Large intestine (tissue), 3 donors: ENCODE measurements at regions not wholly inside any gene's neighbourhood (a gene's known extent, or its start where the extent isn't known, plus 50 kb on each side); places are given as distances from the start of the nearest gene placed in this dataset.

Experiments used
- DNase-seq, 2 donors: peaks; one replicate each; pipeline versions ENCODE4 v3.0.0 to v3.0.0-alpha.2; 2013
- H3K27ac ChIP-seq: one replicate; pipeline ENCODE4 v1.5.1; 2013; ENCODE audit warnings: low read length
- H3K27me3 ChIP-seq: 2 replicates; pipeline ENCODE4 v1.6.1; 2013; ENCODE audit warnings: low read length; ENCODE audit not compliant: control insufficient read depth, insufficient read depth
- H3K36me3 ChIP-seq: 2 replicates; pipeline ENCODE4 v1.6.1; 2013; ENCODE audit warnings: low read length; ENCODE audit not compliant: control insufficient read depth, insufficient read depth
- H3K4me1 ChIP-seq: one replicate; pipeline ENCODE4 v1.6.1; 2013; ENCODE audit warnings: low read length; ENCODE audit not compliant: control insufficient read depth, insufficient read depth
- H3K4me3 ChIP-seq: one replicate; pipeline ENCODE4 v1.5.1; 2013; ENCODE audit warnings: low read length
- H3K9me3 ChIP-seq: one replicate; pipeline ENCODE4 v1.6.1; 2013; ENCODE audit warnings: mild to moderate bottlenecking, low read depth, low read length, moderate library complexity; ENCODE audit not compliant: control insufficient read depth
- WGBS: methylation state at CpG from one replicate; pipeline ENCODE4 v1.1.5; 2013; ENCODE audit warnings: low lambda C conversion rate; ENCODE audit not compliant: insufficient coverage; 5-methylcytosine and 5-hydroxymethylcytosine counted together

DNA sequence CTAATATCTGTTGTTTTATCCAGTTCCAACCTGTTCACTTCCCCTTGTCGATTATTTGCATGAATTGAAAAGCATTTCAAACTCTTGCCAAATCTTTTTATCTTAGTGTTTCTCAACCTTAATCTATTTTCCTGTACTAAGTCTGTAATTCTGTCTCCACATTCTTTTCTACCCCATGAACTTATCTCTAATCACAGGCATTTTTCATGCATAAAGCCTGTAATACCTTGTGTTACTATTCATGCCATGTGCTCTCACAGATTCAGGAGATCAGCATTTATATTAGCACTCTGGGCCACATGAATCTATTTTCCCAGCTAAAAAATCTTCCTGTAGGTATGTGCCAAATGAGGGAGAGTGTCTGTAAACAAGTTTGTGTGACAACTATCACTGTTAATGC lies 1360.9 kb downstream of the STIM2 start:
- Histone ChIP-seq H3K27ac (no peak overlapping the region), H3K4me3 (no peak overlapping the region), H3K9me3 (no peaks in the 10 kb centered on the region), H3K27me3 (no peaks in the 10 kb centered on the region), H3K4me1 (no peaks in the 10 kb centered on the region), H3K36me3 (no peaks in the 10 kb centered on the region)
- DNase-seq, result no peak
- 60% methylated on average over 1 of the region's 1 CpG for WGBS

DNA sequence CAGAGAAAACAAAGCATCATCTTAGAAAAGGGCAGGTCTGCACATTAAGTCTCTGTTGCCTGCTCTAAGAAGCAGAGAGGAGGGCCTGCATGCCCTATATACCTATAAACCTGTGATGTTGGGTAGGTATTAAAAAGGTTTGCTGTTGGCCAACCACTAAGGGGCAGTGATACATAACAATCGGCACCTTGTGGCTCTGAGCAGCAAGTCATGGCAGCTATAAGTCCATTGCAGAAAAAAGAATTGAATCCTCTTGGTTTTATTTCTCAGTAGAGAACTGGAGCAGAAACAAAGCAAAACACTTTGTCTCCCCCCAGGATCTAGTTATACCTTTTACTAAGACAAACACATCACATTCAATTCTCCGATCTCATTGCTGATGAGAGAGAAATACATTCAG lies 1364.4 kb downstream of the STIM2 start:
- no peaks in the 10 kb centered on the region for H3K9me3 ChIP-seq

DNA sequence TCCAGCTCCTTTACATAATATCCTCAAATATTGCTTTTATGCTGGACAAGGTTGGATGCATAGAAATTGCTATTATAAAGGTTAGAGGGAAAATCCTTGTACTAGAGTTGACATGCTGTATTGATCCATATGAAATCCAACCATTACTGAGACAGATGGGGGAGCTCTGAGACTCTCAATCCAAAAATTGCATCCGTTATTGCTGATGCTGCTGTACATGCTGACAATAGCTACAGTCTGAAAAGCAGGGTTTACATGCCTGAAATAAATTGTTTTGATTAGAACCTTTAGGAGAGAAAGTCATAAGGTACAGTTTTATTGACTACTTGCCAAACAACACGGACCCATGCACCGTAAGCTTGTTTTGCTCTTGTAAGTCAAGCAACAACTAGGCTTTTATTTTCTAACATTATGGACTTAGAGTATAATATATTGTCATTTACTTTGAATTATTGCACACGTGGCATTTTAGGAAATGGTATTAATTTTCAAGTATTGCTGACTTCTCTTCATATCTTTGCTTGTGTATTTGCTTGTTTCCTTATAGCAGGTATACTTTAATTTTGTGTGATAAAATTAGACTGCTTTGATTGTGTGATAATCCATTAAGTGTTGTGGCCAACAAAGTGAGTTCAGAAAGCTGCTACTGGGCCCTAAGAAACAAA lies 1365.2 kb downstream of the STIM2 start:
- WGBS, result 55% methylated on average over 1 of the region's 4 CpGs
- no peaks in the 10 kb centered on the region for H3K4me1 ChIP-seq
- H3K9me3 ChIP-seq, result no peaks in the 10 kb centered on the region
- no peak overlapping the region for H3K27ac ChIP-seq
- no peak overlapping the region for H3K4me3 ChIP-seq
- no peaks in the 10 kb centered on the region for H3K27me3 ChIP-seq
- no peaks in the 10 kb centered on the region for H3K36me3 ChIP-seq
- no peak for DNase-seq

More for the DNA sequence above, 1364.4 kb downstream of the STIM2 start:
- Histone ChIP-seq H3K27ac (no peak overlapping the region), H3K4me3 (no peak overlapping the region), H3K27me3 (no peaks in the 10 kb centered on the region), H3K36me3 (no peaks in the 10 kb centered on the region), H3K4me1 (no peaks in the 10 kb centered on the region)
- WGBS, result no CpG with 5 or more reads among the region's 2 CpGs
- DNase-seq, result no peak

DNA sequence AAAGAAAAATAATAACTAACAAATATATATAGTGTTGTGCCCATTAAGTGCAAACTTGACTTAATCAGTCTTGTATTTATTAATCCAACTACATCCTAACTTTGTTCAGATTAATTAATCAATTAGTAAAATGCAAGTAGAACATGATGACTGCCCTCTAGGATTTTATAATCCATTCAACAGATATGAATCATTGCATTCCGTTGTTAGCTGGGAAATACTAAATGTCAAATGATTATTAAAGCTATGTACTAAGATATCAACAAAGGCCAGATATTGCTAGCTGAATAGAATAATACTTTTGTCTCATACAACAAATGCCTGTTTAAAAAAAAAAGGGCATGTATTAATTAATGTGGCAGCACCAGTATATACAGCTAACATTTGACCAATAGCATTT lies 1366.3 kb downstream of the STIM2 start:
- Histone ChIP-seq H3K36me3 (no peaks in the 10 kb centered on the region), H3K4me3 (no peak overlapping the region), H3K27ac (no peak overlapping the region), H3K27me3 (no peaks in the 10 kb centered on the region), H3K9me3 (no peaks in the 10 kb centered on the region), H3K4me1 (no peaks in the 10 kb centered on the region)
- 83% methylated on average over 1 of the region's 1 CpG for WGBS
- DNase-seq, result no peak

DNA sequence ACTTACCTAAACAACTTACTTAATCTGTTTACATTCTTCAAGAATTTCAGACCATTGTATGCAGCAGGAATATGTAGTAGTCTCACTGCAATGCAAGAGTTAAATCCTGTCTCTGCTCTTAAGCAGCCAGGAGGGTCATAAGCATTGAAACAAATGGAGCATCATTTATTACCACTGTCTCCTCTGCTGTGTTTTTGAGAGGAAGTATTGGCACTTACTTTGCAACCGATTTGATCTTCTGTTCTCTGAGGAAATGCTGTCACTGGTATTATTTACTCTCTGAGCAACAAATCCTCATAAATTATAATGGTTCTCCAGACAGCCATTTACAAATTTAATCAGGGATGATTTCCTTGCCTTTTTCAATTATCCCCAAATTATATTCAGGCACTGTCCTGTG lies 1367.1 kb downstream of the STIM2 start:
- no peak overlapping the region for H3K27ac ChIP-seq
- H3K36me3 ChIP-seq, result no peaks in the 10 kb centered on the region
- H3K27me3 ChIP-seq, result no peaks in the 10 kb centered on the region
- H3K4me3 ChIP-seq, result no peak overlapping the region
- H3K9me3 ChIP-seq, result no peaks in the 10 kb centered on the region
- no peak for DNase-seq
- WGBS, result 80% methylated on average over 1 of the region's 1 CpG
- no peaks in the 10 kb centered on the region for H3K4me1 ChIP-seq

DNA sequence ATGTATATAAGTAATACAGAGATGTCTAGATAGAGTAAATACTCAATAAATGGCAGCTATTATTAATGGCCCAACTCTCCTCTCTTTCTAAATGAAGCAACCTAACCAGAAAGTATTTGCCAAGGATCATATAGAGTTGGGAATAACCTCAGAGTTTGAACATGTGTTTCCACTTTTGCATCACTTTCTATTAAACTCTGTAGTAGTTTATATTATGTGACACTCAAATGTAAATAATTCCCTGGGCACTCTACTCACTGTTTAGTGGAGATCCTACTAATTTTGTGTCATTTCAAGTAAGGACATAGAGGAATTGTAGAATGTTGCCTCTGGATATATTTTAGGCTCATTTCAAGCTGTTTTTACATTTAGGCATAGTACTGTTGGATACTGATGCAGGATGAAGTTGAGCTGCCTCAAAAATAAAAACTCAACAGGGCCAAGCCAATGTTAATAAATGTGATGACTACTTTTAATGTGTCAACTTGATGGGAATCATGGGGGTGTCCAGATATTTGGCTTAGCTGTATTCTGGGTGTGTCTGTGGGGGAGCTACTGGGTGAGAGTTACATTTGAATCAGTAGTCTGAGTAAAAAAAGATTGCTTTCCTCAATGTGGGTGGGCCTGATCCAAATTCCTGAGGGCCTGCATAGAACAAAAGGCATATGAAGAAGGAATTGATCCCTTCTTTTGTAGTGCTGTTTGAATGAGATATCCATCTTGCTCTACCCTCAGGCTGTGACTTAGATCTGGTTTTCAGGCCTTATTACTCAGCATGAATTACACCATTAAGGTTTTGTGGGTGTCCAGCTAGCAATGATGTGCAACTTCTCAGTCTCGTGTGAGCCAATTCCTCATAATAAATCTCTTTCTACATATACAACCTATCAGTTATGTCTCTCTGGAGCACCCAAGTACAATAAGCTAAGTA lies 1368.2 kb downstream of the STIM2 start:
- H3K4me1 ChIP-seq, result no peaks in the 10 kb centered on the region
- WGBS, result no CpG with 5 or more reads among the region's 1 CpG
- no peak overlapping the region for H3K27ac ChIP-seq
- no peaks in the 10 kb centered on the region for H3K9me3 ChIP-seq
- no peak overlapping the region for H3K4me3 ChIP-seq
- DNase-seq, result no peak
- no peaks in the 10 kb centered on the region for H3K27me3 ChIP-seq
- no peaks in the 10 kb centered on the region for H3K36me3 ChIP-seq

DNA sequence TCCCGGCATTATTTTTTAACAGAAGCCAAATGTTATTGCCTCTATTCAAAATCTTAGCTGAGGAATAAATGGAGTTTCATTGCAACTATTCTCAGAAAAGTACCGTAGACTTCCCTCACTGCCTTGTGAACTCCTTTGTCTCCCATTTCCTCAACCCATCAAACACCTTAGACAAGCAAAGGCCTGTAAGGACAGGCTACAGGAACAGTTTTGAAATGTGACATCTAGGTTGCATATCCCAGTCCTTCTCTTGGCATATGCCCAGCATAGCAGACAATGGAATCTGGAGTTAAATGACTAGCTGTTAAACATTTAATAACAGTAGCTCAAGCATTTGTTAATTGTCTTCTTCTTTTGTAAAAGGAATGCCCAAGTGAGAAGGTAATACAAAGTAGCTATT lies 1371.7 kb downstream of the STIM2 start:
- 67% methylated on average over 1 of the region's 2 CpGs for WGBS
- Histone ChIP-seq H3K36me3 (no peaks in the 10 kb centered on the region), H3K9me3 (no peaks in the 10 kb centered on the region), H3K4me1 (no peaks in the 10 kb centered on the region), H3K4me3 (no peak overlapping the region), H3K27ac (no peak overlapping the region), H3K27me3 (no peaks in the 10 kb centered on the region)
- DNase-seq, result no peak

DNA sequence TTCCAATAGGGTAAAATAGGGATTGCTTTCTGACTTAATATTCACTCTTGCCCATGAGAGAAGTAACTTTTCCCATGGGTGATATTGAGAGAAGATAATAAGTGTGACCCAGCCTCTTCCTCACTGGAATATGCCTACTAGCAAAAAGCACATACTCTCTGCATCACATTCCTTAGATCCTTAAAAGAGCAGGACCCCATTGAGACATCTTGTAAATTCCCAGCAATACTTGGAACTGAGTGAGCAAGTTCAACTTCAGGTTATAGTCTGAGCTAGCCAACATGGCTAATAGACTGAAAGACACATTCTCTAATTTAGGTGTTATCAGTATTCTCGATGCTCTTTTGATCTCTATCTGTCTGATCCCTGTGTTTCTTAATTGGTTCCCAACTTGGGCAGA lies 1372.3 kb downstream of the STIM2 start:
- Histone ChIP-seq H3K36me3 (no peaks in the 10 kb centered on the region), H3K4me1 (no peaks in the 10 kb centered on the region), H3K4me3 (no peak overlapping the region), H3K9me3 (no peaks in the 10 kb centered on the region), H3K27me3 (no peaks in the 10 kb centered on the region), H3K27ac (no peak overlapping the region)
- no peak for DNase-seq
- 67% methylated on average over 1 of the region's 1 CpG for WGBS

DNA sequence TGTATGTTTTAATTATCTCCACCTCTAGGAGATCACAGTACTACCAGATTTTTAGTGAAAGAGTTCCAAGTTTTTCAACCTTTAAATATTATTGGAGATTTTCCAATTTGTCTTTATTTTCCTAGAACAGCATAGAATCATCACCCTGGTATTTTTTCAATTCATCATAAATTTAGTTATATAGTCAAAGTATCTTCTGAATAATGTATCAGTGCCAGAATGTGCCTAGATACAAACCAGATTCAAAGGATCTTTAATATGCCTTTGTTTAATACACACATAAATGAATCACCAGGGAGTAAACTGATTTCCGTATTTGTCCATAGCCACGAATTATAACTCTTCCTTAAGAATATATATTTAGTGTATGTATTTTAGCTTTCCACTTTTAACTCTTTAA lies 1373.1 kb downstream of the STIM2 start:
- Histone ChIP-seq H3K4me3 (no peak overlapping the region), H3K36me3 (no peaks in the 10 kb centered on the region), H3K9me3 (no peaks in the 10 kb centered on the region), H3K27ac (no peak overlapping the region), H3K27me3 (no peaks in the 10 kb centered on the region), H3K4me1 (no peaks in the 10 kb centered on the region)
- DNase-seq, result no peak
- WGBS, result 92% methylated on average over 2 of the region's 2 CpGs

DNA sequence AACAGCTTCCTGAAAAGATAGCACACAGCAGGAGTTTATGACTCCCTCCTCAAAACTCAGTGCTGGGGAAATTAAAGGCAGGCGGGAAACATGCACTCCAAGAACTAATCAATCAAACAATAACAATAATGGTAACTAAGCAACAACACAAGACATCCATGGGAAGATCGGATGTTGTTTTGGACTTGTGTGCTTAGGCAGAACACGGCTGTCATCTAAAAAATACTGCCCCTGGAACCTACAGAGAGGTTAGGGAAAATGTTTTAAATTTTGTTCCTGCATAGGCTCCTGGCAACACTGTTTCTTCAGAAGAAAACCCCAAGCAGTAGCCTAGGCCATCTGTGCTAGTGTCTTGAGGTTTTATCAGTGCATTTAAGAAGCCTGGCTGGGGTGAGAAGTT lies 1378.2 kb downstream of the STIM2 start:
- Histone ChIP-seq H3K9me3 (no peaks in the 10 kb centered on the region), H3K36me3 (no peaks in the 10 kb centered on the region), H3K27me3 (no peaks in the 10 kb centered on the region), H3K4me3 (no peak overlapping the region), H3K4me1 (no peaks in the 10 kb centered on the region), H3K27ac (no peak overlapping the region)
- WGBS, result no CpG with 5 or more reads among the region's 3 CpGs
- DNase-seq, result no peak
